ENCODE measurements at regions not wholly inside any gene's neighbourhood (a gene's known extent, or its start where the extent isn't known, plus 50 kb on each side); places are given as distances from the start of the nearest gene placed in this dataset.

DNA sequence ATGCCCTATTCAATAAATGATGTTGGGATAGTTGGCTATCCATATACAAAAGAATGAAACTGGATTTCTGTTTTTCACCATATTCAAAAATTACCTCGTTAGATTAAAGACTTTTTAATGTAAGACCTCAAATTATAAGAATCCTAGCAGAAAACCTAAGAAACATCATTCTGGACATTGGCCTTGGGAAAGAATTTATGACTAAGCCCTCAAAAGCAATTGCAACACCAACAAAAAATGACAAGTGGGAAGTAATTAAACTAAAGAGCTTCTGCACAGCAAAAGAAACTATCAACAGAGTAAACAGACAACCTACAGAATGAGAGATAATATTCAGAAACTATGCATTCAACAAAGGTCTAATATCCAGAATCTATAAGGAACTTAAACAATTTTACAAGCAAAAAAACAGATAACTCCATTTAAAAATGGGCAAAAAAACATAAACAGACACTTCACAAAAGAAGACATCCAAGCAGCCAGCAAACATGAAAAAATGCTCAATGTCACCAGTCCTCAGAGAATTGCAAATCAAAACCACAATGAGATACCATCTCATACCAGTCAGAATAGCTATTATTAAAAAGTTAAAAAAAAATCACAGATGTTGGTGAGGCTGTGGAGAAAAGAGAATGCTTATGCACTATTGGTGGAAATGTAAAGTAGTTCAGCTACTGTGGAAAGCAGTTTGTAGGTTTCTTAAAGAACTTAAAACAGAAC lies 309.8 kb downstream of the AHR start:
- DNase-seq (ENCODE audit: low read depth), result no peak

GRCh38 chr7:17611611-17612010 lies 313.2 kb downstream of the AHR start:
- DNase-seq (ENCODE audit: low read depth), result no peak

- no peak for DNase-seq (ENCODE audit: low read depth)
Observed at GRCh38 chr7:17613338-17614041, 315.0 kb downstream of the AHR start.

- DNase-seq (ENCODE audit: low read depth), result no peak
Observed at GRCh38 chr7:17617380-17617779, 318.9 kb downstream of the AHR start.

GRCh38 chr7:17617857-17618651 lies 319.6 kb downstream of the AHR start:
- no peak for DNase-seq (ENCODE audit: low read depth)

DNA sequence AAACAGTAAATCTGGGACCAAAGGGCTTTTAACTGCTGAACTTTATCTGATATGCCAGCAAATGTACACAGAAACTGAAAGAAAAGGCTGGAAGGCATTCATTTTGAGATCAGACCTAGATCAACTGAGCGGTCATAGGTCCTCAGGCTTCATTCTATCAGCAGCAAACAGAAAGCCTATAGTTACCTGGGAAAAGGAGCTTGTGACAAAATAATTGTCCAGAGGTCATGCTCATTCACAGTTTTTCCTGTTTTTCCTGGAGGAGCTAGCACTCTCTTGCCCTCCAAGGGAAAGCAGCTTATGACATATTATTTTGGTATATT lies 320.2 kb downstream of the AHR start:
- DNase-seq (ENCODE audit: low read depth), result no peak

GRCh38 chr7:17619196-17619818 lies 320.9 kb downstream of the AHR start:
- DNase-seq (ENCODE audit: low read depth), result no peak

GRCh38 chr7:17620566-17620965 lies 319.7 kb downstream of the SNX13 start:
- no peak for DNase-seq (ENCODE audit: low read depth)

- DNase-seq (ENCODE audit: low read depth), result no peak
Observed at GRCh38 chr7:17622451-17622850, 317.8 kb downstream of the SNX13 start.

DNA sequence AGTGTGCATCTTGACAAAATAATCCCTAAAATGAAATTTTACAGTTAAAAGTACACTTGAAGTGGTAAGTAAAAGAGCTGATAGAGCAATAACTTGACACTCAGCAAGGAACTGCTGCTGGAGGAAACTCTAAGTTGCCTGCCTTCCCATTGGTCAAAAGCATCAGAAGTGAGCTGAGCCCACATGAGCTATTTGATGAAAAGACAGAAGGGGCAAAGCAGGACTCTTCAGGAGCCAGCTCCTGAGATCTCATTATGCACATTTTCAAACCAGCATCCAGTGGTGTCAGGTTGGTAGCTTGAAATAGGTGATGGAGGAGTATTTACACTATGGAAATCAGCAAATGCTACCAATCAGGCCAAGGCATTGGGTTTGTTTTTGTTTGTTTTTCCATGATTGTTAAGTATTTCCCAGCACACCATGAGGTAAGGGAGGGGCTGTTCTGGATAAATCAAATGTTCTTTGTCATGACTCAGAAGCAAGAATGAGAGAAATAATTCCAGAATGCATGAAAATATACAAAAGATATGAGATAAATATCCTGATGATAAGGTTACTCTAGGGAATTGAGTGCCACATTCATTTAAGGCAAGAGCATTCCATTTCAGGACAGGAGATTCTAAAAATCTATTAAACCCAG lies 316.6 kb downstream of the SNX13 start:
- DNase-seq (ENCODE audit: low read depth), result no peak

- no peak for DNase-seq (ENCODE audit: low read depth)
Observed at GRCh38 chr7:17624379-17624778, 315.9 kb downstream of the SNX13 start.

DNA sequence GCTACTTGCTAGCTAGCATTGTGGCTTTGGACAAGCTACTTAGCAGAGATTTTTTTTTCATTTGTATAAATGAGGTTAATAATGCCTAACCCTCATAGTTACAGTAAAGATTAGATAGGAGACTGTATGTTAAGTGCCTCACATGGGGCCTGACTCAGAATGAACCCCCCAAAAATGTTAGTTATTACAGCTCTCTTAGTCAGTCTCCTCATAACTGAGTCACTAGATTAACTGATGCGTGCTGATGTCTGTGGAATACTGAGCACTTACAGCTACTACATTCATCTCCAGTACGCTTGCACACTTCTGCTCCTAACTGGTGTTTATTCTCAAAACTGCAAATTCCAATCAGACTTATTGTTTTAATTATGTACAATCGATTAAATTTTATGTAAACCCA lies 315.3 kb downstream of the SNX13 start:
- no peak for DNase-seq (ENCODE audit: low read depth)

DNA sequence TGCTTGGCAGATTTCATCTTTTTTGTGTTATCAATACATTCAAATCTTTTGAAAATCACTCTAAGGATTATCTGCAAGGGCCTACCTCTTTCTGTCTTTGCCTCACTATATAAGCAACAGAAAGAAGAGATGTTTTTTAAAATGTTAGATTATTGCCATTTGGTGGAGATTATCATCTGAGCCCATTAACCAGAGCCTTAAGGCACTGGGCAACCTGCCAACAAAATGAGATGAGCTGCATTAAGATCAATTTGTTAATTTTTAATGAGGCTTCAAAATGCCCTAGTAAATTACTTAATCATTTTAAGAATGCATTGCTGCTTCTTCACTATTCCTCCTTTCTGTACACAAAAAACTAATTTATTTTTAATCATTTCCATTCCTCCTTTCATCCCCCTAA lies 314.1 kb downstream of the SNX13 start:
- no peak for DNase-seq (ENCODE audit: low read depth)

GRCh38 chr7:17631061-17631460 lies 309.2 kb downstream of the SNX13 start:
- DNase-seq (ENCODE audit: low read depth), result no peak

GRCh38 chr7:17632384-17632783 lies 307.9 kb downstream of the SNX13 start:
- DNase-seq (ENCODE audit: low read depth), result no peak

DNA sequence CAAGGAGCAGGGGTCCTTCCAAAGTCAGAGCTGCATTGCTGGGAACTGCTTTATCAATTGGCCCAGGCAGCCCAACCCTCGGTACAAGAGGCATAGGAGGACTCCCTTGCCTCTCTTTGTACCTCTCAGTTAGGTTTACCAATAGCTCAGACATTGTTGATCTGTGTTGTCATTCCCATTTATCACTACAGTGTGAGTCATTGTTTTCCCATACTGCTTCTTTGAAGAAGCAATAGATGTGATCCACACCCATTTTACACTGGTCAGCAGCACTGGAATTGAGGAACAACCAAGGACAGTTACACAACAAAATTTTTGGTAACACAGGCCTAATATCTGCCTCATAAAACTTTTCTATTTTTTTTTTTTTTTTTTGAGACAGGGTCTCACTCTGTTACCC lies 307.2 kb downstream of the SNX13 start:
- no peak for DNase-seq (ENCODE audit: low read depth)

GRCh38 chr7:17638727-17639126 lies 301.6 kb downstream of the SNX13 start:
- no peak for DNase-seq (ENCODE audit: low read depth)

DNA sequence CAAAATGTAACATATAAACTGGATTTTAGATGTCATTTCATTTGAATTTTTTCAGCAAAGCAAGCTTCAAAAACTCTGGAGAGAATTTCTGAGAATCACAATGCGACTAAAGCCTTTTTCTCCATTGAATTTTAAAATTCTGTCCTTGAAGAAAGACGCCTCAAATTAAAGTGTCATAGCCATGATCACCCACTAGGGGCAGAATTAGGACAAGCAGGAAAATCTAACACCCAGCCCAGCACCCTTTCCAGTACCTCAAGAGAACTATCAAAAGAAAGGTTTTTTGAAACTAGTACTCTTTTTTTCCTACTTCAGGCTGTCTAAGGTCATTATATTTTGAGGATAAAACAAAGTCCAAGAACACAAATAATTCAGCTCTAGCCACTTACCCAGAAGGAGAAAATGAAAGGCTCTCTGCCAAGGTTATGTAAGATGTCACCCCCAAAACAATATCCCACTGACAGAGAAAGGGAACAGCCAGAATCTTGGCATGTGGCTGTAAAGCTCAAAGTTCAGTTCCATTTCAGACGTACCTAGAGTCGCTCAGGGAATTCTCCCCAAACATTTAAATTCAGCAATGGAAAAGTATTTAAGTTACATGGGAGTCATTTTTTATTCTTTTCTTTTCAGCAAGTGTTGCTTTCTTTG lies 299.4 kb downstream of the SNX13 start:
- DNase-seq (ENCODE audit: low read depth), result no peak

DNA sequence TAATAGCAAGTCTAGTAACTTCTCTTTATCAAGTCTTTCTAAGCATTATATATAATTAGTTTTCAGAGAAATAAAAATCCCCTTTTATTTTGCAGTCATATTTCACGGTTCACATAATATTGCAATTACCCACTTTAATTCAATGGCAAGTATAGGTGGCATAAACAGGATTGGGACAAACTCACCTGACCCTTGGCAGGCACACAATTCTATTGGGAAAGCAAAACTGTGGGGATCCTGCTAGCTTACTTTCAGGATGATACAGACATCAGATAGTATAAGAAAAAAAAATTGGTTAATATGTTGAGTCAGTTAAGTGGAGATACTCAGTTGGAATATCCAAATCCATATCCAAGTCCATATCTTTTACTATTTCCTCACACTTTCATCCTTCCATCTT lies 294.8 kb downstream of the SNX13 start:
- DNase-seq (ENCODE audit: low read depth), result no peak

- DNase-seq (ENCODE audit: low read depth), result no peak
Observed at GRCh38 chr7:17646253-17646956, 293.9 kb downstream of the SNX13 start.

- DNase-seq (ENCODE audit: low read depth), result no peak
Observed at GRCh38 chr7:17651341-17651740, 289.0 kb downstream of the SNX13 start.

All from T follicular helper cell (primary cell).